IMR-90 (cell line): ENCODE measurements at regions not wholly inside any gene's neighbourhood (a gene's known extent, or its start where the extent isn't known, plus 50 kb on each side); places are given as distances from the start of the nearest gene placed in this dataset.

ENCODE experiments used
- BHLHE40 ChIP-seq: fragments of 150-350 bp; IDR thresholded peaks from 2 replicates; pipeline ENCODE4 v1.6.1; 2016; ENCODE audit warnings: mild to moderate bottlenecking, low read depth, low read length
- CEBPB ChIP-seq: IDR thresholded peaks from 2 replicates; pipeline ENCODE4 v1.6.1; 2012; ENCODE audit warnings: low read depth, low read length, improper control_type of control experiment
- CHD1 ChIP-seq: IDR thresholded peaks from 2 replicates; pipeline ENCODE4 v1.6.1; 2012; ENCODE audit warnings: low read depth, low read length, improper control_type of control experiment
- FOS ChIP-seq: fragments of 150-350 bp; IDR thresholded peaks from 2 replicates; pipeline ENCODE4 v1.6.1; 2016; ENCODE audit warnings: low read depth, low read length
- MXI1 ChIP-seq: IDR thresholded peaks from 2 replicates; pipeline ENCODE4 v1.6.1; 2012; ENCODE audit warnings: low read depth, mild to moderate bottlenecking, low read length, moderate library complexity, borderline replicate concordance
- POLR2A ChIP-seq: IDR thresholded peaks from 2 replicates; pipeline ENCODE4 v1.6.1; 2012; ENCODE audit warnings: mild to moderate bottlenecking, low read depth, low read length
- RAD21 ChIP-seq: IDR thresholded peaks from 2 replicates; pipeline ENCODE4 v1.6.1; 2012; ENCODE audit warnings: low read length, improper control_type of control experiment
- RCOR1 ChIP-seq: IDR thresholded peaks from 2 replicates; pipeline ENCODE4 v1.6.1; 2012; ENCODE audit warnings: mild to moderate bottlenecking, low read length, improper control_type of control experiment; ENCODE audit not compliant: insufficient replicate concordance
- RFX5 ChIP-seq: IDR thresholded peaks from 2 replicates; pipeline ENCODE4 v1.8.0; 2012; ENCODE audit warnings: low read depth, mild to moderate bottlenecking, low read length, moderate library complexity
- SMC3 ChIP-seq: fragments of 150-350 bp; IDR thresholded peaks from 2 replicates; pipeline ENCODE4 v1.6.1; 2016; ENCODE audit warnings: low read depth, mild to moderate bottlenecking, antibody characterized with exemption, low read length, moderate library complexity
- TF ChIP-seq, protein P1 (sequence below): conservative IDR thresholded peaks from 2 replicates; pipeline ENCODE4 v1.5.1; 2012; ENCODE audit warnings: mild to moderate bottlenecking, low read depth, low read length, improper control_type of control experiment
- TF ChIP-seq, protein P2 (sequence below): fragments of 150-350 bp; IDR thresholded peaks from 2 replicates; pipeline ENCODE4 v1.6.1; 2016; ENCODE audit warnings: low read depth, mild to moderate bottlenecking, low read length, moderate library complexity, borderline replicate concordance

DNA sequence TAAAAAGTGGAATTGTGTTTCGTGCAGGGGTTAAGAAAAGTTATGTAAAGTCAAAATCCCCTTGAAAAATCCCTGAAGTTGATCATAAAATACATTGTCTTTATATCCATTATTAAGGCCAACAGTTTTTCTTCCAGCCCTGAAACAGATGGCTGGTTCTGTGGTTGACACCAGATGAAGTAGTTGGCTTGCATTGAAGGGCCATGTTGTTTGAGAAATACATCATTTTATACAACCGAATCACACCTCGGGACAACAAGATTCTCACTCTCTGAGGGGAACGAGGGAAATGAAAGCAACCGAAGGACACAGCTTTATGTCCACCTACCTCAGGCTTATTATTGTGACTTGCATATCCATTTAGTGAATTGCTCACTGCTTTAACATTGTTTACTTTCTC, 126.0 kb upstream of the MITF start:
- TF ChIP-seq, protein P1, sequence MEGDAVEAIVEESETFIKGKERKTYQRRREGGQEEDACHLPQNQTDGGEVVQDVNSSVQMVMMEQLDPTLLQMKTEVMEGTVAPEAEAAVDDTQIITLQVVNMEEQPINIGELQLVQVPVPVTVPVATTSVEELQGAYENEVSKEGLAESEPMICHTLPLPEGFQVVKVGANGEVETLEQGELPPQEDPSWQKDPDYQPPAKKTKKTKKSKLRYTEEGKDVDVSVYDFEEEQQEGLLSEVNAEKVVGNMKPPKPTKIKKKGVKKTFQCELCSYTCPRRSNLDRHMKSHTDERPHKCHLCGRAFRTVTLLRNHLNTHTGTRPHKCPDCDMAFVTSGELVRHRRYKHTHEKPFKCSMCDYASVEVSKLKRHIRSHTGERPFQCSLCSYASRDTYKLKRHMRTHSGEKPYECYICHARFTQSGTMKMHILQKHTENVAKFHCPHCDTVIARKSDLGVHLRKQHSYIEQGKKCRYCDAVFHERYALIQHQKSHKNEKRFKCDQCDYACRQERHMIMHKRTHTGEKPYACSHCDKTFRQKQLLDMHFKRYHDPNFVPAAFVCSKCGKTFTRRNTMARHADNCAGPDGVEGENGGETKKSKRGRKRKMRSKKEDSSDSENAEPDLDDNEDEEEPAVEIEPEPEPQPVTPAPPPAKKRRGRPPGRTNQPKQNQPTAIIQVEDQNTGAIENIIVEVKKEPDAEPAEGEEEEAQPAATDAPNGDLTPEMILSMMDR, result no peak
- TF ChIP-seq RAD21 (no peak), RFX5 (no peak), FOS (no peak), POLR2A (no peak), CHD1 (no peak), RCOR1 (no peak), MXI1 (no peak), SMC3 (no peak), CEBPB (no peak), BHLHE40 (no peak)
- TF ChIP-seq, protein P2, sequence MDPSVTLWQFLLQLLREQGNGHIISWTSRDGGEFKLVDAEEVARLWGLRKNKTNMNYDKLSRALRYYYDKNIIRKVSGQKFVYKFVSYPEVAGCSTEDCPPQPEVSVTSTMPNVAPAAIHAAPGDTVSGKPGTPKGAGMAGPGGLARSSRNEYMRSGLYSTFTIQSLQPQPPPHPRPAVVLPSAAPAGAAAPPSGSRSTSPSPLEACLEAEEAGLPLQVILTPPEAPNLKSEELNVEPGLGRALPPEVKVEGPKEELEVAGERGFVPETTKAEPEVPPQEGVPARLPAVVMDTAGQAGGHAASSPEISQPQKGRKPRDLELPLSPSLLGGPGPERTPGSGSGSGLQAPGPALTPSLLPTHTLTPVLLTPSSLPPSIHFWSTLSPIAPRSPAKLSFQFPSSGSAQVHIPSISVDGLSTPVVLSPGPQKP, result no peak
